ENCODE measurements at regions not wholly inside any gene's neighbourhood (a gene's known extent, or its start where the extent isn't known, plus 50 kb on each side); places are given as distances from the start of the nearest gene placed in this dataset.
"Not testable (repeated sequence)": the region's sequence is repeated elsewhere in the genome, so short reads cannot be mapped to it uniquely, and the experiment has no call there.

DNA sequence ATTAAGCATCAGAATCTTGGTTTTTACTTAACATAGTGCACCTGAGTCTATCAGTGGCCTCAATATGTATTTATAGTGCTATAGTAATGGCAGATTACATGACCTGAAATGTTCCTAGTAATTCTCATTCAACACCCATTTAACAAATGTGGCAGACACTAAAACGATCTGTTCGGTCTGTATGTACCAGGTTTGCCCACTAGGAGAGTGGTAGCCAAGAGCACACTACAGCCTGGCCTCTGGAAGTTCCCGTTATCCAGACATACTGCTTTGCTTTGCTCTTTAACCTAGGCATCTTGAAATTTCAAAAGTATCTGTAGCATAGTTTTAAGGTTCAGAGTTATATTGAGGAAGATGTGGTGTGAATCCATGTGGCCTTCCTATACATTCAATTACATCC is 395.7 kb upstream of the NRG3 start:
- FAIRE-seq = no peak

DNA sequence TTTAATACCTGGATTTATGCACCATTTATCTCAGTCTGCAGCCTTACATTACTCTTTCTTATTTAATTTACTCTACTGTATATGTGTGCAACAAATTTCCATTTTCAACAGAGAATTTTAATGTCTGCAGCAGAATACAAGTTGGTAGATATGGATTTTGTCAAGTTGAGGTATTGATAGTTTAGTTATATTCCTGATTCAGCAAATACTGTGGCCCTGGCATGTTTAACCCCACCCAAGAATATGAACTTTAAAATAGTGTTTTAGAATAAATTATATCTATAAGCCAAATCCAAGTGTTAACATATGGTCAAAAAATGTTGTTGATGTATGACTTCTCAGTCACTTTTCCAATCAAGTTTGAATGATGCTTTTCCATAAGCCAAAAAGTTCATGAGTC is 378.4 kb upstream of the NRG3 start:
- FAIRE-seq = no peak

DNA sequence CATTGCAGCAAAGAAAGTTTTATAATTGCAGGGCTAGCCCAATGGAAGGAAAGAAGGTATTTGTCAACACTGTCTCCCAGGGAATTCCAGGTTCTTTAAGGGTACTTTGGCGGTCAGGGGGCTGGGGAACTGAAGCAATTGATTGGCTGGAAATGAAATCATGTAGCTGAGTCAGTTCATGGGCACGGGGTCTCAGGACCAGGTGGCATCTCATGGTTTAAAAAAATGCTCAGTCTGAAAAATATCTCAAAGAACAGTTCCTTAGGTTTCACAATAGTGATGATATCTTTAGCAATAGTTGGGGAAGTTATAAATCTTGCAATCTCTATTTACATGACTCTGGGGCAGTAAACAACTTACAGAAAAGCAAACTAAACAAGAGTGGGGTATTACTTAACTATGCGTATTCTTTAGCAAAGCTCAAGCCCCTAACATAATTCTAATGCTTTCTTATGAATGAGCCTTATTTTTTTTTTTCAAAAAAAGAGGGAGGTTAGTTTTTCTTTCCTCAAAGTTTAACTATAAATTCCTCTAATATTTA is 376.9 kb upstream of the NRG3 start:
- no peak for FAIRE-seq

GRCh38 chr10:81502677-81503359 is 372.2 kb upstream of the NRG3 start:
- no peak for FAIRE-seq

DNA sequence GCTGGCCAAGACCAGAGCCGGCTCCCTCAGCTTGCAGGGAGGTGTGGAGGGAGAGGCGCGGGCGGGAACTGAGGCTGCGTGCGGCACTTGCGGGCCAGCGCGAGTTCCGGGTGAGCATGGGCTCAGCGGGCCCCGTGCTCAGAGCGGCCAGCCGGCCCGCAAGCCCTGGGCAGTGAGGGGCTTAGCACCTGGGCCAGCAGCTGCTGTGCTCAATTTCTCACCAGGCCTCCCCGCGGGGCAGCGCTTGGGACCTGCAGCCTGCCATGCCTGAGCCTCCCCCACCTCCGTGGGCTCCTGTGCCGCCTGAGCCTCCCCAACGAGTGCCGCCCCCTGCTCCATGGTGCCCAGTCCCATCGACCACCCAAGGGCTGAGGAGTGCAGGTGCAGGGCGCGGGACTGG is 369.2 kb upstream of the NRG3 start:
- FAIRE-seq = not testable (repeated sequence)

GRCh38 chr10:81514811-81515210 is 360.2 kb upstream of the NRG3 start:
- no peak for FAIRE-seq

- FAIRE-seq = no peak
Observed at GRCh38 chr10:81520688-81521087, 354.3 kb upstream of the NRG3 start.

- FAIRE-seq = no peak
Observed at GRCh38 chr10:81524467-81524866, 350.5 kb upstream of the NRG3 start.

DNA sequence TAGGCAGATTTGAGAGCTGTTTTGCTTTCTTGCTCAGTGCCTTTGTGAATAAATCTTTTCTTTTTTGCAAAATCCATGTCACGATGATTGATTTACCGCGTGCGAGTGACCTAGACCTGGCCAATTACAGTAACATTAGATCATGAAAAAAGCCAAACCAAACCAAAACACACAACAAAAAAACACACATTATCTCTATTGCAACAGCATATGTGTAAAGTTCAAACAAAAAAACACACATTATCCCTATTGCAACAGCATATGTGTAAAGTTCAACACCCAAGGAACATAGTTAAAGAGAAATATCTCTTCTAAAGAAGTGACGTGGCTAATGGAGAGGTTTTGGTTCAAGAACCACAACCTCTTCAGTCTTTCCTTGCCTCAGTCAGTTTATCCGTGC is 342.6 kb upstream of the NRG3 start:
- FAIRE-seq = no peak

DNA sequence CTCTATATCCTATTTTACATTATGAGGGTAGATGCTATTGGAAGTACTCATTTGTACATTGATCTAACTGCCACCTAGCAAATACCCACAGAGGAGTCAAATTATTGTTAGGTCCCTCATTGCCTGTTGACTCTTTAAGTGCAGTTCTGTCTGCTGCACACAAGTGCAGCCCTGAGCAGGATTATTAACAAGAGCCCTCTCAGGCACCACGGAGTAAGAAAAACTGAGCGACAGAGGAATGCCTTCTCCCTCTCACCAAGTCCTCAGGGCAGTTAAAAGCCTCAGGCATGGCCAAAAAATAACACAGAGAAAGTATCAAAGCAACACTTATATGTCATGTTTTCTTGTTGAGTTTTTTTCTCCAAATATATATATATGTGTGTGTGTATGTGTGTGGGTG is 340.0 kb upstream of the NRG3 start:
- FAIRE-seq = no peak

DNA sequence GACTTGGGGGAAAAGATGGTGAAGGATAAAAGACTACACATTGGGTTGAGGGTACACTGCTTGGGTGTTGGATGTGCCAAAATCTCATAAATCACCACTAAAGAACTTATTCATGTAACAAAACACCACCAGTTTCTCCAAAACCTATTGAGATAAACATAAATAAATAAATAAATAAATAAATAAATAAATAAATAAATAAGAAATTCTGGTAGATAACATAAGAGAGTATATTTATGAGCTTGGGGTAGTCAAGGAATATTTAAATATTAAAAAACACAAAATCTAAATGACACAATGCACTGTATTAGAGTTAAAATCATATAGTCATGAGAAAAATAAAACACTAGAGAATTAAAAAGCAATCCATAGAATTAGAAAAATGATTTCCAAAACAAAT is 333.5 kb upstream of the NRG3 start:
- FAIRE-seq = no peak

DNA sequence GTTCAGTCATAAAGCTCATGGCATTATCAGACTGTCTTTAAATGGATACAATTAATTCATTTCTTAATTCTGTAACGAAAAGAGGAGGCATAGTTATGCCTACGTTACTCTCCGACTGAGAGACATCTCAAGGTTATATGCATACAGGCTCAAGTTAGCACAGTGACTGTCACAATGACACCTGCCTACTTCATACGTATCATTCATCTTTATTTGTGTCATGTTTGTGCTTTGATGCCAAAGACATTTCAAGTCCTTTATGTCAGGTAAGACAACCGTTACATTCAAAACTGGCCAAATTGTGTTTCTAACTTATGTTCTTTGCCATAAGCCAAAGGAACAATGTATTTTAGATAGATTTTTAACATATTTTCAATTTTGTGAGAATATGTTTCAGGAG is 328.8 kb upstream of the NRG3 start:
- FAIRE-seq = no peak

DNA sequence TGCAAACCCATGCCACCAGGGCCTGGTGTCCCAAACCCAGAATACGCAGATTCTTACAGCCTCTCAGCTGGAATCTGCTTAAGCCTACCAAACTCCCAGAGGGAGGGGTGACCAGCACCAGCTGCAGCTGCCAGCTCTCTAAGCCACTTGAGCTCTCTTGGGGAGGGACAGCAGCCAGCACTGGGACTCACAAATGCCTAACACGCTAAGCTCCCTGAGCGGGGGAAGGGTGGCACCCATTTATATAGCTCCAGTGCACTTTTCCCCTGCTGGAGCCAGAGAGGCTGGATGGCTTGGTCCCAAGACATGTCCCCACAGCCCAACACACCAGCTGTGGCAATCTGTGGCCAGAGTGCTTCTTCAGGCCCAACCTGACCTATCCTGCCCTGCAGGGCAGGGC is 326.8 kb upstream of the NRG3 start:
- FAIRE-seq = no peak

GRCh38 chr10:81564143-81564542 is 310.9 kb upstream of the NRG3 start:
- FAIRE-seq = no peak

DNA sequence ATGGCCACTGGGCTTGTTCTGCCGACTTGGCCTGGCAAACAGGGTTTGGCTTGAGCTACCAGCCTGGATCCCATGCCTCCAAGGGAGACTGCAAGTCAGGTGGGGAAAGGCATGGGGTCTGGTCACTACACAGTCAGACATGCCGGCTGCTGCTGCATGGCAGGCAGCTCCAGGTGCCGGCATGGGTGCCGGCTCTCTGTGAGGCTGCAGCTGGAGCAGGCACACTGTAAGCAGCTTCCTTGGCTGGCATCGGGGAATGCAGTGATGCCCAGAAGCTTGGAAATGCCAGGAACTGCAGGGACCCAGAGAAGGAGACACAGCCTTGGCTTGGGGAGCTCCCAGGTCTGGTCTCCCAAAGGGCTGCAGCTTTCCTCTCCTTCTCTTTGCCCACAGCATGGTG is 305.5 kb upstream of the NRG3 start:
- no peak for FAIRE-seq

- FAIRE-seq = no peak
Observed at GRCh38 chr10:81570349-81570748, 304.6 kb upstream of the NRG3 start.

DNA sequence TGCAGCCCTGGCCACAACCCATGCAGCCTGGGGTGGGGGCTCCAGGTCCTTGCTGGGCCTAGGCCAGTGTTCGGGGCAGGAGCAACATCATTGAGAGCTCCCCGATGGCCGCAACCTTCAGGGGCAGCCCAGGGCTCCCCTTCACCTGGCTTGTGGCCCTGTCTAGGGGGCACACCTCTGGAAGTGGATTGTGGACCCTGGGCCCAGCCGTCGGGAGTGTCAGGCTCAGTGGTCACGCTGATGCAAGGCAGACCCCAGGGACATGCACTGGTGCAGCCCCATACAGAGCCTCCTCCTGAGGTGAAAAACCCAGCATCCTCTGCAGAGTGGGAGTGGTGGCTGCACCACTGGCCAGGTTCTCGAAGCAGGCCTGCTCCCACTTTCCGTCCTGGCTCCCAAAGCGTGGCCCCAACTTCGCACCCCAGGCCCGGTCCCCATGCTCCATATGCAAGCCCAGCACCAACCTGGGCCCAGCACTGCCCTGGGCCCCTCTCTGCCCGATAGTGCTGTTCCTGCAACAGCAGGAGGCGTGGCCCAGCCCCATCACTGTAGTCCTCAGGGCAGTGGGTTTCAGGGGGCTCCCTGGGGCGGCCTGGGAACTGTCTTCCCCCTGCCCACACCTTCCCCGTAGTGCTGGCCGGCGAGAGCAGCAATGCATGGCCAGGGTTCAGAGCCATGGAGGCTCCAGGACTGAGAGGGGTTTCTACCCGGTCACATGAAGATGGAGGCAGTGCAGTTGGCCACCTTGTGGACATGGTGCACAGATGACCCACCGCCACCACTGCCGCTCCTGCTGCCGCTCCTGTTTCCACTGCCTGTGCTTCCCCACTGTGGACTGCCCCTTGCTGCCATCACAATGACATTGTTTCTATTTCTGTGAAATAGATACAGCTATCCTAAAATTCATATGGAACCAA is 303.9 kb upstream of the NRG3 start:
- no peak for FAIRE-seq

DNA sequence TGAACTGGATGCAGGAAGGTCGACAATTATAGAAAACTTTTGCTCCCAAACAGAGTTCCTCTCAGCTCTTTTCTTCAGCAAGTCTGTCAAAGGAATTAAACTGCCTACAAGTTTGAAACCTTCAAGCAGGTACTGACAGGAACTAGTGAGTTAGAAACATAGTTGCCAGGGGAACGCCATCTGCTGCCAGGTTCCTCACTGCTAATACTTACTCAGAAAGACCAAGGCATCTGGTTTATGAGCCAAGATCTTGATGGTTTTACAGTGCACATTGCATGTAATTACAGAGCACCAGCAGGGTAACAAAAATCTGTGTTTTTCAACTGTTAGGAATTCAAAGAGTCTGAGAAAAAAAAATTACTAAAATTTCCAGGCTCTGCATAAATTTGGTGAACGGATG is 300.0 kb upstream of the NRG3 start:
- FAIRE-seq = no peak

DNA sequence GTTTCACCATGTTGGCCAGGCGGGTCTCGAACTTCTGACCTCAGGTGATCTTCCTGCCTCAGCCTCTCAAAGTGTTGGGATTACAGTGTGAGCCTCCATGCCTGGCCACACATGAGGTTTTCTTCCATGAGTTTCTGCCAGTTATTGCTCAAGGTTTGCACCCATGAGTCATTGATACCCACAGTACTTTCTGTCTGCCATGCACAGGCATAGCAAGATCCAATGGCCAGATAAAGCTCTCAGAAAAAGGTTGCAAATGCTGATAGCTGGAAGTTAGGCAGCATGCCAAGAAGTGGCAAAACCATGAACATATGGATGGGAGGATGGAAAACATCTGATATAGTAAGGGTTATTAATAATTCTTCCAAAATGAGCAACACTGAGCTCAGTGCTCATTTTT is 298.7 kb upstream of the NRG3 start:
- no peak for FAIRE-seq

DNA sequence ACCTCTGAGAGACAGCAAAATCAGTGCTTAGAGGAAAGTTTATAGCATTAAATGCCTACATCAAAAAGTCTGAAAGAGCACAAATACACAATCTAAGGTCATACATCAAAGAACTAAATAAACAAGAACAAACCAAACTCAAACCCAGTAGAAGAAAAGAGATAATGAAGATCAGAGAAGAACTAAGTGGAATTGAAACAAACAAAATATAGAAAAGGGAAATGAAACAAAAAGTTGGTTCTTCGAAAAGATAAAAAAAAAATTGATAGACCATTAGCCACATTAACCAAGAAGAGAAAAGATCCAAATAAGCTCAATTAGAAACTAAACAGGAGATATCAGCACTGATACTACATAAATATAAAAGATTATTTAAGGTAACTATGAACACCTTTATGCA is 280.0 kb upstream of the NRG3 start:
- no peak for FAIRE-seq

DNA sequence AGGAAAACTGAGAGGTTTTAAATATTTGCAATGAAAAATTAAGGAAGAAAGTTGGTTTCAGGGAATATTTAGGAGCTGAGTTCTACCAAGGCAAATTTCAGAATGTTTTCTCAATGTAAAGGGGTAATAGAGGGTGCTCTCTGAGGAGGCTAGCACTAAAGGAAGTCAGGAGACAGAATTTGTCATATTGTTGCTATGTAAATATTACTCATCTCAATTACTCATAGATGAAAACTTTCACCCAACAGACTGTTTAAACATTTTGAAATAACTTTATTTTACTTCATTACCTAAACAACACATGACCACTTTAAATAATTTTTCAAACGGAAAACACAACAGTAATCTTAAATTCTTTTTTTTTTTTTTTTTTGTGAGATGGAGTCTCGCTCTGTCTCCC is 274.8 kb upstream of the NRG3 start:
- no peak for FAIRE-seq

DNA sequence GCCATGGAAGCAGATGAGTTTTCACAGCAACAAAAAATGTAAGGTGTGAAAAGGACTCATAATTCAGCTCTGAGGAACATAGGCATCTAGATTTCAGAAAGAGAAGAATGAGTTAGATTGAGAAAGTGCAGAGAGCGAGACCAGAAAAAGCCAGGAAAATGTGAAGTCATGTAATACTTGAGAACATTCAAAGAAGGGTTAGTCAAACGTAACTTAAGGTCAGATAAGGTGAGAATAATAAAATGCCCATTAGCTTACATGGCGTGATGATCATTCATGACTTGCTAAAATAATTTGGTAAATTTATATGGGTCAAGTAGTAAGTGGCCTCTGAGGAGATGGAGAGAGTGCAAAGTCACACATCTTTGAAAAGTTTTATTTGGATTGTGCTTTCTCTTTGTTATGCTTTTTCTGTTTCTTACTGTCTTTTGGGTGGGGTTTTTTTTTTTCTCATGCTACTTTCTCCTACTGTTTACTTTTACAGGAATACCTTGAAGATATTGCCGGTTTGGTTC is 271.8 kb upstream of the NRG3 start:
- no peak for FAIRE-seq

DNA sequence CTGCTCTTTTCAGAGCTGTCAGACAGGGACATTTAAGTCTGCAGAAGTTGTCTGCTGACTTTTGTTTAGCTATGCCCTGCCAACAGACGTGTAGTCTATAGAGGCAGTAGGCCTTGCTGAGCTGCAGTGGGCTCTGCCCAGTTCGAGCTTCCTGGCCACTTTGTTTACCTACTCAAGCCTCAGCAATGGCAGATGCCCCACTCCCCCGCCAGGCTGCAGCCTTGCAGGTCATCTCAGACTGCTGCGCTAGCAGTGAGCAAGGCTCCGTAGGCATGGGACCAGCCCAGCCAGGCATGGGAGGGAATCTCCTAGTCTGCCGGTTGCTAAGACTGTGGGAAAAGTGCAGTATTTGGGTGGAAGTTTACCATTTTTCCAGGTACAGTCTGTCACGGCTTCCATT is 230.5 kb upstream of the NRG3 start:
- FAIRE-seq = not testable (repeated sequence)

- no peak for FAIRE-seq
Observed at GRCh38 chr10:81655986-81656385, 219.0 kb upstream of the NRG3 start.

All from islet of Langerhans (tissue), 1 donor.